GM19099 (cell line): ENCODE measurements at regions not wholly inside any gene's neighbourhood (a gene's known extent, or its start where the extent isn't known, plus 50 kb on each side); places are given as distances from the start of the nearest gene placed in this dataset.

Experiments used
- POLR2A ChIP-seq: IDR thresholded peaks from 3 replicates; pipeline ENCODE4 v1.6.1; 2011; ENCODE audit warnings: low read depth; ENCODE audit not compliant: insufficient read length; ENCODE audit errors: extremely low read depth

- no peak for TF ChIP-seq POLR2A
Observed at GRCh38 chr6:145067430-145067829, 667.9 kb downstream of the EPM2A start.

GRCh38 chr6:145068577-145068976 is 666.7 kb downstream of the EPM2A start:
- TF ChIP-seq POLR2A, result no peak

- TF ChIP-seq POLR2A, result no peak
Observed at GRCh38 chr6:145069966-145070365, 665.4 kb downstream of the EPM2A start.

GRCh38 chr6:145070791-145071190 is 664.5 kb downstream of the EPM2A start:
- no peak for TF ChIP-seq POLR2A

- TF ChIP-seq POLR2A, result no peak
Observed at GRCh38 chr6:145071836-145072235, 663.5 kb downstream of the EPM2A start.

- TF ChIP-seq POLR2A, result no peak
Observed at GRCh38 chr6:145073811-145074210, 661.5 kb downstream of the EPM2A start.

- TF ChIP-seq POLR2A, result no peak
Observed at GRCh38 chr6:145074805-145075204, 660.5 kb downstream of the EPM2A start.

- no peak for TF ChIP-seq POLR2A
Observed at GRCh38 chr6:145075425-145075824, 659.9 kb downstream of the EPM2A start.

- TF ChIP-seq POLR2A, result no peak
Observed at GRCh38 chr6:145076115-145076841, 659.0 kb downstream of the EPM2A start.

GRCh38 chr6:145077382-145077781 is 657.9 kb downstream of the EPM2A start:
- TF ChIP-seq POLR2A, result no peak

GRCh38 chr6:145080651-145081050 is 654.7 kb downstream of the EPM2A start:
- TF ChIP-seq POLR2A, result no peak

GRCh38 chr6:145081677-145082076 is 653.6 kb downstream of the EPM2A start:
- no peak for TF ChIP-seq POLR2A

GRCh38 chr6:145082359-145082758 is 653.0 kb downstream of the EPM2A start:
- no peak for TF ChIP-seq POLR2A

GRCh38 chr6:145086197-145086596 is 649.1 kb downstream of the EPM2A start:
- no peak for TF ChIP-seq POLR2A

GRCh38 chr6:145087034-145087433 is 648.3 kb downstream of the EPM2A start:
- TF ChIP-seq POLR2A, result no peak

- no peak for TF ChIP-seq POLR2A
Observed at GRCh38 chr6:145090801-145091585, 644.3 kb downstream of the EPM2A start.
